Retina (tissue), 1 donor: ENCODE measurements at regions not wholly inside any gene's neighbourhood (a gene's known extent, or its start where the extent isn't known, plus 50 kb on each side); places are given as distances from the start of the nearest gene placed in this dataset.
"Not testable (repeated sequence)": the region's sequence is repeated elsewhere in the genome, so short reads cannot be mapped to it uniquely, and the experiment has no call there.

Experiments used
- DNase-seq: peaks from one replicate; pipeline ENCODE4 v3.0.0-alpha.2; 2016

GRCh38 chr18:38646296-38646695 lies 1080.7 kb upstream of the CELF4 start:
- no peak for DNase-seq

DNA sequence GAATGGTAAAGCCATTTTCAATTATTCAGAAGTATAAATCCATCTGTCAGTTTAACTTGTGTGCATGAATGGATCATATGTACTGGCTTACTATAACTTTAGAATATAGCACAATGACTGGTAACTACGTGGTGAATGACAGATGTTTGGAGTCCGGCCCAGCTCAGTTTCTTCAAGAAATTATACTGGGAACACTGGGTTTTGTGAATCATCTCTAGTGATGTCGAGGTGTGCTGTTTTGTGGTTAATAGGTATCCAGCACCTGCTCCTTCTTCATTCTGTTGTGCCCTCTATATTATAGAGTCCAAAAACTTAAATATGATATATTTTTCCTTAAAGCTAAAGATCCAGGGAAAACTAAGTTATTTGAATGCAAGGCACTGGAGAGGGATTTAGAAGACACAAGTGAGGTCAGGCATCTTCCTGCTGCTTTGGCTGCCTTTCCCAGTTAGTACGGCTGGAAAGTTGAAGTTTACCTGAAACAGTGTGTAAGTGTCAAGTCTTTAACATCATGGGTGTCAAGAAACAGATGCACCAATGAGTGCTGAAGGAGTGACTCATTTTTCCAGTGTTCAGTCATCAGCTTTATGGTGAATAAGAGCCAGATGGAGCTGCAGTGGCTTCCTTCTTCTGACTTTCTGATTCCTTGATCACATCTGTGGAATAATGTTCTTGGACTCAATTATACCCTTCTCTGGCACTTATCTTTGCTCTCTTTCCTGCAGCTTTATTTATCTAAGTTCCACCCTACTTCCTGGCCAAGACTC lies 1079.5 kb upstream of the CELF4 start:
- no peak for DNase-seq

- no peak for DNase-seq
Observed at GRCh38 chr18:38642711-38643110, 1077.1 kb upstream of the CELF4 start.

GRCh38 chr18:38639700-38640099 lies 1074.1 kb upstream of the CELF4 start:
- DNase-seq, result not testable (repeated sequence)

DNA sequence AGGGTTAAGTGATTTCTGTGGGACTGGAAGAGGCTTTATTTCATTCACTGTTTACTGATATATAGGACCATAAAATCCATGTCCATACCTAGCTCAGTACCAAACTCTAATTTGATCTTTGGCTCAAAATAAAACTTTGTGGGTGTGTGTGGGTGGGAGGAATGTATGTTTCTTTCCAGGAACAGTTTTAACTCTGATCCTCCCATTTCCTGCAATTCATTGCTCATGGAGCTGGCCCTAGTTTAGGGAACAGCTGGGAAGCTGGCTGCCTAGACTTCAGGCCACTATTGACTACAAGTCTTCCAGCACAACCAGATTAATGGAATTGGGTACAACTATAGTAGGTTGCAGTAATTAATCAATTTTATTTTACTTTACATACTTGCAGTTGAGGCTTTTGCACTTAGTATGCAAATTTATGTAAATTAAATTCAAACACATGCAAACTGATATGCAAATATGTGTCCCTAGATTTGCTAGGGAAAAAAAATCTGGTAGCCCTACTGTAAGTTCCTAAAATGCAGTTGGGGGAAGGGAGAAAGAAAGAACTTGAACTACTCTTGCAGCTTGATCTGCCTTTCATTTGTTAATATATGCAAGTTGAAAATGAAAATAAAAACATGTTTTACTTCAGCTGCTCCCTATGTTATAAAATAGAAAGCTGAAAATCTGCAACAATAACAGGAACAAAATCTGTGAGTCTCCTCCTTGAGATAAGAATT lies 1070.3 kb upstream of the CELF4 start:
- no peak for DNase-seq

GRCh38 chr18:38634117-38634516 lies 1068.5 kb upstream of the CELF4 start:
- DNase-seq, result peak; percentile 27

- DNase-seq, result no peak
Observed at GRCh38 chr18:38633333-38633732, 1067.7 kb upstream of the CELF4 start.

DNA sequence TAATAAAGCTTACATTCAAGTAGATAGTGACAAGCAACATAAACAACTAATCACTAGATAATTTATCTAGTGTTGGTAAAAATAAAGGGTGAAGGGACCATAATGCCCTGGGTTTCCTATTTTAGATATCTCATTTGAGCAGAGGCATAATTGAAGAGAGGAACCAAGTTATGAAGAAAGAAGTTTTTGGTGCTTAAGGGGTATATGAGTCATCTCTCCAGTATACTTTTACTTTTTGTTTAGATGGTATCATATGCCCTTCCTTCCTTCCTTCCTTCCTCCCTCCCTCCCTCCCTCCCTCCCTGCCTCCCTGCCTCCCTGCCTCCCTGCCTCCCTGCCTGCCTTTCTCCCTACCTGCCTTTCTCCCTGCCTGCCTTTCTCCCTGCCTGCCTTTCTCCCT lies 1053.5 kb upstream of the CELF4 start:
- DNase-seq, result no peak

- DNase-seq, result no peak
Observed at GRCh38 chr18:38616306-38616705, 1050.7 kb upstream of the CELF4 start.

DNA sequence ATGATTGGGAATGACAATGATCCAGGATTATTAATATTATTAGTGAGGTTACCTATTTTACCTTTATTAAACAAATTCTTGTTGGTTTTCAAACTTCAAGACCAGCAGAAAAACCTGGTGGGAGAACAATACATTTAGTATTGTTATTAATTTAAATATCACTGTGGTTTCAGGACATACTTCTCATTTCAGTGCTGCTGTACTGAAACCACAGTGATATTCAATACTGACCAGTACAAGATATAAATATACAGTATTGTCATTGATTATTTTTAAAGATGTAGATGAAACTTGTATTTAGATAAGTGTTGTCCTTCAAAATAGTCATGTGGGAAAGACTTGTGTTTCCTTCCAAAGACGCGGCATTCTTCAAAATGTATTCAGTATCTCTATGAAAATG lies 1047.3 kb upstream of the CELF4 start:
- no peak for DNase-seq

DNA sequence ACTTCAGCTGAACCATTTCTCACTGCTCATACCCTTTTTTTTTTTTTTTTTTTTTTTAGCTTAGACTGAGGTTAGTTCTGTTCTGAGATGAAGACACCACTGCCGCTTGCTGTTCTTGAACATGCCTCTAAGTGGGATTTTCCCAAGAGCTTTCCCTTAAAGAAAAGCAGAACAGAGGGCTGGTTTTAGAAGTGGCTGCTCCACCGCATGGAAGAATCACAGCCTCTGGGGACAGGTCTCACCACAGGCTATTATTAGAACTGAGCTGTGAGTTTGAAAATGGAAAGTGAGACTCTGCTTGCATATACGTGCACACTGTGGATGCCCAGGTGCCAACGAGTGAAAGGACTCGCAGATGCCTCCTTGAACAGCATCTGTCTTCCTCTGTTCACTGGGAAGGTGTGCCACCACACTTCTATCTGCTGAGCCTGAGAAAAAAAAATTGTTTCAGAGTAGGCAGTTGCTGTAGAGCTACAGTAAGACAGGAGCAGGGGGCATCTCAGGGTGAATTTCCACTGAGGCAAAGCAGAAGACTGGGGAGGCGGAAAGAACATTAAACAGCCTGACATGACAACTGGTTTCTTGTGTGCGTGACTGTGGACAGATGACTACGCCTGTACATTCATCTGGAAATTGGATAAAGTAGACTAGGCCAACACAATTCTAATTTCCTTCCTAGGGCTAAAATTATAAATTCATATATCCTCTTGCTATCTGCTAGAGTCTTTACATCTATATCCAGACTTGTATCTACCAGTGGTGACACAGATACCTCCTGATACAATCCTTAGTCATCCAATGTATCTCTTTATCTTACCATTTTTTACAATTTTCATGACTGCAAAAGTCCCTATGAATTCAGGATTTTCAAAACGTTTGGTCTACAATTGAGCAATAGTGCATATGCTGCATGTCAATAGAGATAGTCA lies 1045.7 kb upstream of the CELF4 start:
- peak; percentile 32 for DNase-seq

DNA sequence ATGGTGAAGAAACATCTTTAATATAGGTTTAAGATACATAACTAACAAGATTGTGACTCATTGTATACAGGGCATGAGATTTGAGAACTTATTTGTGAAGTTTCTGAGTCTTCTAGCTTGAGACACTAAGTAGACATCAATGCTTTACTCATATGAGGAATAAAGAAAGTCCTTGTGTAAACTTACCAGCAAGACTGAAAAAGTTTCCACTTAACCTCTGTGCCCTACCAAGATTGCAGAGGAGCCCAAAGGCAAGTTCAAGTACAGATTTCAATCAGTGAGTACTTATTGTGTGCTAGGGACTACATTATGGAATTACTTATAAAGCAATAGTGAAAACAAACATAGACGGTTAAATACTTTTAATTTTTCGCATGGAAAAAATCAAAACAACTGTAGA lies 1041.2 kb upstream of the CELF4 start:
- DNase-seq, result no peak

- no peak for DNase-seq
Observed at GRCh38 chr18:38602341-38602740, 1036.7 kb upstream of the CELF4 start.

- no peak for DNase-seq
Observed at GRCh38 chr18:38587571-38587970, 1022.0 kb upstream of the CELF4 start.

- DNase-seq, result no peak
Observed at GRCh38 chr18:38586327-38586726, 1020.7 kb upstream of the CELF4 start.

- peak; percentile 17 for DNase-seq
Observed at GRCh38 chr18:38579764-38580163, 1014.2 kb upstream of the CELF4 start.

- no peak for DNase-seq
Observed at GRCh38 chr18:38576916-38577315, 1011.3 kb upstream of the CELF4 start.

DNA sequence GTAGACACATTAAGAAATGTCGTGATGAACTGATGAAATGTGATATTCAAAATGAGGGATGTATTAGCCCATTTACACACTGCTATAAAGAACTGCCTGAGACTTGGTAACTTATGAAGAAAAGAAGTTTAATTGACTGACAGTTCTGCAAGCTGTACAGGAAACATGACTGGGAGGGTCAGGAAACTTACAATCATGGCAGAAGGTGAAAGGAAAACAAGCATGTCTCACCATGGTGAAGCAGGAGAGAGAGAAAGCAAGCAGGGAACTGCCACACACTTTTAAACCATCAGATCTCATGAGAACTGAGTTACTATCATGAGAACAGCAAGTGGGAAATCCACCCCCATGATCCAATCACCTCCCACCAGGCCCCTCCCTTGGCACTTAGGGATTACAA lies 1010.8 kb upstream of the CELF4 start:
- DNase-seq, result no peak

- no peak for DNase-seq
Observed at GRCh38 chr18:38575648-38576047, 1010.0 kb upstream of the CELF4 start.

- no peak for DNase-seq
Observed at GRCh38 chr18:38575023-38575422, 1009.4 kb upstream of the CELF4 start.

DNA sequence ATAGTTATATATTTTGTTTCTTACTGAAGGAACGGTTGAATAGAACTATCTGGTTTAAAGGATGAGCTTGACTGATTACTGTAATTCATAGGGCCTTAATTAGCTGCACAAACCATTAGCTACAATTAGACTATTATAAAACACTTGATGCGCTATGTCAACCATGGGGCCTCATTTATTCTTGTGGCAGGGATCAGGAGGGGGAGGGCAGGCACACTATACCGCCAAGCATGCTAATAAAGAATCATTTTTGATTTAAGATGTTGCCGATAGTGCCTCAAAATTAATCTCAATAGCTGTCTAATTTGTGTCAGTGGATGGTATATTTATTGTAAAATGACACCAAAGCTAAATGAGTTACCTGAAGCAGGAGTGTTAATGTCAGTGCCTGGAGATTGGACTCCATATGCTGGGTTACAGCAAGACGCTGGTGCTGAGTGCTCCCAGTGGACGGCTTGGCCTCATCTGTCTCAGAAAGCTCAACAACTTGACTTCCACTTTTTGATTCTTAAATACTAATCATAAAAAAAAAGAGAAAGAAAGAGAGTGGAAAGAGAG lies 1007.0 kb upstream of the CELF4 start:
- no peak for DNase-seq

DNA sequence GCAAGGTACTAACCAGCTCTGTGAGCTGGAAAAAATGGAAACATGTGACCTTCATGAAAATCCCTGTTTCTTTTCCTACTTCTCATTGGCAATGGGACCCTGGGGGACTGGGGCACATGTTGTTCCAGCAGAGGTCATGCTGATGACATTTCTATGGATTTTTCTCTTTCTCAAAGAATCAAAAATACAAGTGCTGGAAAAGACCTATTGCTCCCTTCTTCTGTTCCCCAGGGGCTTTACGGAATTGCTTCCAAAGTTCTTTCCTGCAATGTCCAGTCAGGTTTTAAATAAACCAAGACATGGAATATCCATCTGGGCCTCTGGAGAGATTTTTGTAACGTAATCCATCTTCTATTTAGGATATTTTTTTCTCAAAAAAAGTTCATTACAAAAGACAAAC lies 1006.1 kb upstream of the CELF4 start:
- DNase-seq, result no peak

- no peak for DNase-seq
Observed at GRCh38 chr18:38565513-38565912, 999.9 kb upstream of the CELF4 start.
